ENCODE measurements at regions not wholly inside any gene's neighbourhood (a gene's known extent, or its start where the extent isn't known, plus 50 kb on each side); places are given as distances from the start of the nearest gene placed in this dataset.
A peak's percentile ranks its signal among the peaks of the same experiment; 100 is the strongest.

DNA sequence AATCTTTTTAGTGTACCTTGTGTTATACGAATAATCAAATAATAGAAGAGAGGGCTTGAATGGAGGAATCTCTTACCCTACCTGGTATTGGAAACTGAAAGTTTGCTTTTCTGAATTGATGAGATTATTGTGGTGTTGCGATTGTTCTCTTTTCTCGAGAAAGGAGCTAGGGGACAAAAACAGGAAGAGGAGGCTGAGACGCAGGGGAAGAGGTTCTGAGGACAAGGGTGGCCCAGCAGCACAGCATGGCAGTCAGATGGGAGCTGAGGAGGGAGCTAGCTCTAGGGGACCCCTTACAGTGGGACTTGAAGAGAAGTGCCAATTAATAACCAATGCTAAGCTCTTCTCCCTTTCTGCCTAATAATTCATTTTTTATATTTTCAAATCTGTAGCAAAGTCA is 183.3 kb upstream of the DMAC1 start:
- no peak for DNase-seq

DNA sequence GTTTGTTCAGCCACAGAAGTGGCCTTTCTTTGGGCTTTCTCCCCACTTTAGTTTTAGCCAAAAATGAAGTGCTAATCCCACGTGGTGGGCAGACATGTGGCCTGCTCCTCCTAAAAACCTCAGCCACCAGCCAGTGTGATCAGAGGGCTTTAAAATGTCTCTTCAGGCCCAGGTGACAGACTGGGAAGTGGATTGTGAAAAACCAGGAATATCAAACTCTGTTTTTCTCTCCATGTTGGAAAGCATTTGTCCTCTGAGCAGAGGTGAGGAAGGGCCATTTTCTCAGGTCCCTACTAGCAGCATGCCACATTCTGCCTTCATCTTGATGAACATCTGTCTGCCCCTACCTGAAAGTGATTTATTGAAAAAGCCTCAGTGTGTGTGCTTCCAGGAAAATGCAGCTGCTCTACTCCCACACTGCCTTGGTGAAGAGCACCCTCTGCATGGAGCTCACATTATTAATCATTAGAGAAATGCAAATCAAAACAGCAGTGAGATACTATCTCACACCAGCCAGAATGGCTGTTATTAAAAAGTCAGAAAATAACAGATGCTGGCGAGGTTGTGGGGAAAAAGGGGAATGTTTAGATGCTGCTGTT is 181.2 kb upstream of the DMAC1 start:
- no peak for DNase-seq

DNA sequence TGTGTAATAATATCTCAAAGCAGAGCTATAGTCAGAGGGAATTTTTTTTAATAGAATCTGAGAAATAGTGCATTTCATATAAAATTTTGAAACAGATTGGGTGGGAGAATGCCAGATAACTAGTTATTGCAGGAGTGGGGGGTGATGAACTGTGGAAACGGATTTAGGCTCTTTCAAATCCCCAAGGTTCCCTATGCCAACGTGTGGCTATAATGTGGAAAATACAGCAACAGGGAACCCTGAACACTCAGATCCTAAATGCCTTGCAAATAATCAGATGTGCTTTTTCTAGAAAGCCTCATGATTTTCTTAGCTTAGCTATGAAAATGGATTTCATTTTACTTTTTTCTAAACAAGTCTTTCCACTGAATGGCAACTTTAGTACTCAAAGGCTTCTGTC is 180.5 kb upstream of the DMAC1 start:
- DNase-seq, result no peak

DNA sequence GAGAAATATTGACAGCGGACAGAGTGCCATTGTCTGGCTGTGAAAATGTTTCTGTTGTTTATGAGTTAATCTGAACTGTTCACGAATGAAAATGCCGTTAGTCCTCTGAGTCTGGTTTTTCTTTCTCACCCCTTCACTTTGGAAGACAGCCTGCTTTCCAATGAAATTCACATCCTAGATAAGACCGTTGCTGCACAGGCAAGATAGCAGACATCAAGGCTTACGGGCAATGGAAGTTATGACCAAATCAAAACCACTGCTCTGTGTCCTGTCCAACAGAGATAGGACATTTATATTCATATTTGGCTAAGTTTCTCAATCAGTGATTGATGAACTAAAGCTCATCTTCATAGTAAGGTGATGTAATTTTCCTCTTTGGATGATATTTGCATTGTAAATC is 180.0 kb upstream of the DMAC1 start:
- no peak for DNase-seq

DNA sequence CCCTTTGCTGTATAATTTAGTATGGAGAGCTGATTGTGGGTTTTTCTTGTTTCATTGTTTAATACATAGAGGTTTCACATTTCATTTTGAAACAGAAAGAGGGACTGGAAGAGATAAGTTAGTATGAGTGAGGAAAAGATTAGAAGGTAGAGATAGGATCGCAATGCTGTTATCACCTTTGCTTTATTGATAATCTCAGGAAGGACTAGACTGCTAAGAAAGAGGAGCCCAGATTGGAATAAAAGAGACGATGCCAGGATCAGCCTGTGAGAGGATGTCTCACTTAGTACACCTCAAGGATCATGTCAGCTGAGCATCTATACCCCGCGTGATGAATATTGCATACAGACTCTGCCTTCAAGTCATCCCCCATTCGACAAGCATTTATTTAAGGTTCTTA is 178.0 kb upstream of the DMAC1 start:
- no peak for DNase-seq

DNA sequence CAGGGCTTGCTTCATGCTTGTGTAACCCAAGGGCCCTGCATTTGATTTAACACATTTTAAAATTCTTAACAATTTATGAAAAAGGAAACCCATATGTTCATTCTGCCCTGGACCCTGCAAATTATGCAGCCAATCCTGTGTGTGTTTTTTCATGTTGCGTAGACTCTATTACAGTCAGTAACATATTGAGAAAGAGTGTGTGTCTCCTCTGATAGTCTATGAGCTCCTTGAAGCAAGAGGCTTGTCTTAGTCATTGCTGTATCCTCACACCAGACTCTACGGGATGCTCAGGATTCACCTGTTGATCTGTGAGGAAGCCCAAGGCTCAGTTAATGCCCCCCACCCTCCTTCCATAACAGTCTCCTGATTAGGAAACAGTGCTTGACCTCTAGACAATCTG is 177.3 kb upstream of the DMAC1 start:
- no peak for DNase-seq

DNA sequence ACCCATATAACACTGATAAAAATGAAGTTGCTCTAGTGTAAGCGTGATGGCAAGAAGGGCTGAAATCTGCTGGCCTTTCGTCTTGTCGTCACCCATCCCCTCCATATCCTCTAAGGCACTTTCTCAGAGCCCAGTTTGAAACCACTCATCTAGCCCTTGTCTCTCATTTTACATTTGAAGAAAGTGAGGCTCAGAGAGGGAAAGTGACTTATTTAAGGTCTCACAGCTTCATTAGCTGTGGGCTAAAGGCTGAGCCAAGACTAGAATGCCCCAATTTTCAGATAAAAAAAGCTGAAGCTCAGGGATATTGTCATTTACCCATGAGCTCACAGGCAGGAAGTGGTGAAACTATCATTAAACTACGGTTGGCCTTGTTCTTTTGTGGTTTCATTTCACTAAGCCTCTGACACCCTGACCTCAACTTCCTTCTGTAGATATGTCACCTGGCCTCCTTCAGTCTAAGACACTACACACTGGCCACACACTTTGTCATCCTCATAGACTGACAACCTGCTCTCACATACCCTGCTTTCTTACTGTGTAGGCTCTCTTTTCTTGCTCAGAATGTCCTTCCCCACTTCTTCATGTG is 176.7 kb upstream of the DMAC1 start:
- DNase-seq, result no peak

DNA sequence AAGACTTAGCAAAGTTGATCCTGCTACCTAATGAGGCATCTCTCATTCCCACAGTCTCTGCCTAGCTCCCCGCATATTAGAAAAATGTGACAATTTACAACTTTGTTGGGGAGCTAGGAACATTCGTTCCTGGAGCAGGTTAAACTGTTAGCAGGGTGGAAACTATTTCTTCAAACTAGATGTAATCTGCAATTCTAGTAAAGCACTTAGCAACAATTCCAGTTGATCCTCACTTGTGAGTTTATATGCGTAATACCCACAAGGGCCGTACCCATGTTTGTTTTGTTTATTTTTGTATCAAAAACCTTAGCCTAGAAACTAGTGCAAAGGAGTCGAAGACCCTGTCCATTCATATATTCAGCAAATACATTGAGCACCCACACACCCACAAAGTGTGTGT is 175.8 kb upstream of the DMAC1 start:
- no peak for DNase-seq

DNA sequence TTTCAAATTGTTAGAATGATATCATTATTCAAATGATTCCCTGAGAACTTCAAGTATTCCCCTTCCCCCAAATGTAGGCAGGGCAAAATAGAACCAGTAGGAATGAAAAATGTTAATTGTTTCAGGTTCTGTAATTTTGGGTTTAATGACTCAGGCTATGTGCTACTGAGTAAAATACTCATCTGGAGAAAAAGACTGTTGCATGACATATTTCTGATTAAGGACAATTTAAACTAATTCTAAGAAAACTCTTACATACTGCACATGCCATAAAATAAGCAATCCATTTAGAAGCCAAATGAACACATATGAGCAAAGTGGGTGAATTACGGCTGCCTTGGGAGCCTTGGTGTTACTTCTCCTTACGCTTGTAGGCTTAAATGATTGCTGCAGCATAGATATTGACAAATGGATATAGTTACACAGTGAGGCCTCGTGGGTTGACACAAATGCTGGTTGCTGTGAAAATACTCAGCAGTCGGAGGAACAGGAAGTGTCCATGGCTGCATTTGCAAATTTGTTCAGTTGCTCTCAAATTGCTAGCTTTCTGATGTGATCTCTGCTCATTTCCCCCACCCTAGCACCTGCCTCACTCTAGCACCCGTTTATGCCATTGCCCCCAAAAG is 174.9 kb upstream of the DMAC1 start:
- peak; percentile 28 for DNase-seq

DNA sequence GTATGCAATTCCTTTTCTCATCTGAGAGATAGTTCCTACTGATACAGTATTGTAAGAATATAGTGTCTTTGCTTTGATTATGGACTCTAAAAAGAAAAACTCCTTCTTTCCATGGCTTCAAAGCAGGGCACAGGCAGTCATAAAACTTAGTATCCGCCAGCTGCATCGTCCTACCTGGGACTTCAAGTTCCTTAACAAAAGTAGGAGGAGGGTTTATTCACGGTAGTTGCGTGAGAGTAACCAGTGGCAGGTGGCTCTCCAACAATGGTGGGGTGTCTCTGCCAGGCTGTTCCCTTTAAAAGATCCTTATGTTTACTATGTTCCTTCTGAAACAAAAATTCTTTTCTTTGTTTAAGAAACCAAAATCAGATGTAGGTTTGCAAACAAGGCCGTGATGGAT is 173.5 kb upstream of the DMAC1 start:
- no peak for DNase-seq

DNA sequence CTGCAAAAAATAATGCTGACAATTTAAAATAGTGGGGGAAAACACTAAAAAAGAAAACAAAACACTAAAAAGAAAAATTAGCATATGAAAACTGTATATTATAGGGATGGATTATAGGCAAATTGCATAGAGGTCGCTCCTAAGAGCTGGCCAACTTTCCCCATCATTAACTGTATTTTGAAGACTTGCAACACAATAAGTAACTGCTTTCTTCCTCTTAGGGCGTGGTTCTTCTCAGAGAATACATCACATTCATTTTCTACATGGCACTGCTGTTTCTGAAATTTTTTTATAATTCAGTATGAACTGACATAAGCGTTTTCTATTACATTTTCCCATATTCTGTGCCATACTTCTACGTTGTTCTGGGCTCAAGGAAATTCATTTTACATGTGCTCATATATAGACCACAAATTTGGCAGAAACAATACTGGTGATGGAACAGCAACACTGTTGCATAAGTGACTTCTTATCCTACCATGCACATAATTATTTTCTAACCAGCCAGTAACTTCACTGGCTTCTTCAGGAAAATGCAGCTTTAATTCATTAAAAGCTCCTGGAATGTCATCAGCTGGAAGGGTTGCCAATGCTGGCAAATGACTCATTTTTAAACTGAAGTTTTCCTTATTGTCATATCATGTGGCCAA is 171.2 kb upstream of the DMAC1 start:
- no peak for DNase-seq

DNA sequence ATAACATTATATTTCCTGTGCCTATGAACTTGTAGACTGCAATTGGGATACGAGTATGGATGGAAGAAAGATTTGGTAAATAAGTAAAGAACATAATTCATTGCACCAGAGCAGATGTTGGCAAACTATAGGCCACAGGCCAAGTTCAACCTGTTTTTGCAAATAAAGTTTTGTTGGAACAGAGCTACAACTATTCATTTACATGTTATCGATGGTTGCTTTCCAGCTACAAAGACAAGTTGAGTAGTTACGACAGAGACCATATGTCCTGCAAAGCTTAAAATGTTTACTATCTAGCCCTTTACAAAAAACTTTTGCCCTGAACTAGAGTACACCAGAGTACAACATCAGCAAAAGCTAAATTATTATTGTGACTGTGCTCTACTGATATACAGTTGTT is 169.1 kb upstream of the DMAC1 start:
- no peak for DNase-seq

DNA sequence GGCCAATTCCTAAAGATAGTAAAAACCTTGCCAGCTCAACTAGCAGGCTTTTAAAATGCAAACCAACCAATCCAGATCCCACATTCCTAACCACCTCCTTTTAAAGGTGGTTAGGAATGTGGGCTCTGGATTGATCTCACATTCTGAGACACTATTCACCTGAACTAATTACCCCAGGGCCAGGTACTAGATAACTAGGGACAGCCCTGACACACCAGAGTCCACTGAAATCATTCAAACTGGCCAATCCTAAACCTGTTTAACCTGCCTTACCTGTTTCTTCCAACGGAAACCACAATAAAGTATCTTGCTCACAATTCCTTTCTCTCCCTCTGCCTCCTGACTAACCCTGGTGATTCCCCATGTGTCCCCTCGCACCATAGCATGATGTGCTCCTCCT is 168.3 kb upstream of the DMAC1 start:
- DNase-seq, result no peak

DNA sequence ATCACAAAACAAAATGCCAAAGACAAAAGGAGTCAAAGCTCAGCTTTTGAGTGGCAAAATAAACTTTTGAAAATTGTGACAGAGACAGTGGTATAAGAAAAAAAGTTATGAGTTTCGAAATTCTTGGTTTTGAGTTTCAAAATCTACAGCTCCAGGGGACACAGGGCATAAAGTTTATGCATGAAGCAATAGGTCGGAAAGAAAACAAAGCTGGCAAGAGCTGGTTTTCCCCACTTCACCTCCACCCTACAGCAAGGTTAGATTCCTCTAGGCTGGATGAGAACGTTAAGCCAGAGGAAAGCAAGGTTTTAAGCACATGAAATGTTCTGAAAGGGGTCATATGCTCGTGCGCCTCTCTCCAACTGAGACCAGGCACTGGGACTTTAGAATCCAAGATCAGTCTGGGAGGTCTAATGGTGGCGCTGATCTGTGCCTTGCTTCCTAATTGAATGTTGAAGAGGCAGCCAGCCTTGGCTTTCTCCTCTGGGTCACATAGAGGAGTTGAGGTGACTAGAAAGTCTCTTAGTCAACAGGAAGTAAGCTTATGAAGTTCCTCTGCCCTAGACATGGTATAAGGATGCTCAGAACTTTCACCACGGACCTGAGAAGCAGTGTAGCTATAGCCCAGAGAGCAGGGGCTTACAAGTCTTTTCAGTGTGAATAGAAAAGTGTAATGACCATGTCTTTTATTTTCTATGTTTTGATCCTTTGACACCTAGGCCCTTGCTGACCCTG is 167.7 kb upstream of the DMAC1 start:
- DNase-seq, result no peak

DNA sequence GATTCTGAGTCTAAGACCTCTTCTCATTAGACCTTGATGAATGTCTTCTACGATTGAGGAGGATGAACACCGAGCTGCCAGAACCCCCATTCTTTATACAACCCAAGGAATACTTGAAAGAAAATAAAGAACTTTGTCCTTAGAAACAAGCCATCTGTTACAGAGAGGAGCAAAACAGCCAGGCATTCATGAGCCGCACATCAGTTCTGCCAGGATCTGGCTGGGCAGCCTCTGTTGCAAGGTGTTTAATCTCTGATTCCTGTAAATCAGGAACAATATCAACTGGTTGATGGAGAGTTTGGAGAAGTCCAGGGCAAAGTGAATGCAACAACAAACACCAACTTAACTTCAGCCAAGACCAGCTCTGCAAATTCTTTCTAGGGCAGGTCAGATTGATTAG is 165.5 kb upstream of the DMAC1 start:
- DNase-seq, result no peak

DNA sequence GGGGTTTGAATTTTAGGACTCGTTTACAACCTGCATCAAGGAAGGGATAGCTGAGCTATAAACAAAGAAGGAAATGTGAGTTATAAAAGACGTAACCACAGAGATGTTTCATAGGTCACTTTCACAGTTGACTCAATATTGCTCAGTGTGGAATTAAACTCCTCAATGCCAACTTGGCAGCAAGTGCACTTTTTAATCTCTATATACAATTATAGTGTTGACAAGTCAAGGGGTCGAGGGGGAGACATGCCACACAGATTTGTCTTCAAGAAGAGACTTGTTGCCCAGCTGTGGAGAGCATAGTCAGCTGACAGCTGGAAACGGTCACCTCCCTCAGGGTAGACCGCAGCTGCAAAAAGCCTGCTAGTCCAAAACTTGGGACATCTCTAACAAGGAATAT is 163.4 kb upstream of the DMAC1 start:
- DNase-seq, result no peak

DNA sequence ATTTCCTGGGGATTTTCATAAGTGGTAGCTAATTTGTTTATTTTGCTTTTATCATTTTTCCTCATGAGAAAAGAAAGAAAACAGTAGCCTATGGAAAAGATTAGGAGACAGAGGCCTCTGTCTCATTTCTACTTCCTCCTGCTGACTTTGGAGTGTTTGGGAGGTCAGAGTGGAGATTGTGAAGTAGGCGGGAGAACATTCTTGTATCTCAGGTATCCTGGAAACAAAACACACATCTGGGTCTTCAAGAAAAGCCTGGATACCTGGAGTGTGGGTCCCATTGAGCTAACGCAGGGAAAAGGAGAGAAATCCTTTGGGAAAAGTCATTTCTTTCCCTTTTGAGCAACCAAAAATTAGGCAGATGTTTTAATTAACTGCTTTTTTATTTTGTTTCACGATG is 161.5 kb upstream of the DMAC1 start:
- no peak for DNase-seq

DNA sequence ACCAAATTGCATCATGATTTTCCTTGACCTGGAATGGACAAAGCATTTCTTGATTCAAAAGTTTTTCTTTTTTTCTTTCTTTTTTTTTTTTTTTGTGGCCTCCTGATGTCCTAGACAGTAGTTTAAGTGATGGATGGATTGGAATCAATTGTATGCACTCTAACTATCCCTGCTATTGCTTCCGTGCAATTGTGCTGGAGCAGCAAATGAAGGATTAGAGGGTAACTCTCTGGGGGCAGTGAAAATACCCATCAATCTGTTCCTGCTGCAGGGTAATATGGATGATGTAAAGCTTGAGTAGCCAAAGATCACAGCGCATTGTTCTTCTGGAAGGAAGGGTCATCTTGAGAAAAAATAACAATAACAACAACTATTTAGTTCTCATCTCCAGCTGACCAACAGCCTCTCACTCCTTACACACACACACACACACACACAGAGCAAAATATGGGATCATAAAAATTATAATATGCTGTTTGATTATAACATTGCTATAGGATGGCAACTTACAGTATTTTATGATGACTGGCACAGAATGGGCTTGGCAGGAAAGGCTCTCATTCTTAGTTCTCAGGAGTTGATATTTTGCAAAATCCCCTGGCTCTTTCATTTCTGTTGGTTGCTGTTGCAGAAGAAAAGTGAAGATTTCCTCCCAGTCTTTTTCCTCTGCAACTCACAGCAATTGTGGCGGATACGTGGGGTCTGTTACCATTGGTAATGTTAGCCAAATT is 160.9 kb upstream of the DMAC1 start:
- DNase-seq, result no peak

DNA sequence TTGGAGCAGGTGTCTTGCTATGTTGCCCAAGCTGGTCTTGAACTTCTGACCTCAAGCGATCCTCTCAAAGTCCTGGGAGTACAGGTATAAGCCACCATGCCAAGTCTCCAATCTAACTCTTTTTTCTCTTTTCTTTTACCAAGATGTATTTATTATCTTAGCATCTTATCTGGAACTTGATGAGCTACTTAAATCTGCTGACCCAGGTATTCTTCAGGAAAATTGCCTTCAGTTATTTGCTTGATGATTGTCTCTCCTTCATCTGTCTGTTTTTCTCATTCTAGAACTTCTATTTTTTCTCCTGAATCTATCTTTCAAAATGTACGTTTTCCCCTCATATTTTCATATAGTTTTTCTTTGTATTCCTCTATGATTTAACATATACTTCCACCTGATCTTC is 158.2 kb upstream of the DMAC1 start:
- DNase-seq, result no peak

DNA sequence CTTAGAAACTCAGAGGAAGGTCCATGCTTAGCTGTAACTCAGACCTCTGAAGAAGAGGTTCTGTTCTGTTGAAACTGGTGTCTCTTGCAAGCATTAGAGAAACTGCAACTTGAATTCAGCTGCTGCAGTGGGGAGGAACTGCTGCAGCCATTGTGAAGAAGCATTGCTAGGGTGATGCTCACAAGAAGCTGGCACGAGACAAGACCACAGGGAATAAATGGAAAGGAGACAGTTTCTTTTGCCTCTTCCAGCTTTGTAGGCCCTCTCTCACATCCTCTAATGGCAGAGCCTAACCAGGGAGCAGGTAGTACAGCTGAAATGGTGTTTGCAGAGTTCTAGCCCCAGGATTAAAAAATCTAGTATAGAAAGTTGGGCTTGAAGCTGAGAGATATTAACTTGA is 148.0 kb upstream of the DMAC1 start:
- DNase-seq, result no peak

DNA sequence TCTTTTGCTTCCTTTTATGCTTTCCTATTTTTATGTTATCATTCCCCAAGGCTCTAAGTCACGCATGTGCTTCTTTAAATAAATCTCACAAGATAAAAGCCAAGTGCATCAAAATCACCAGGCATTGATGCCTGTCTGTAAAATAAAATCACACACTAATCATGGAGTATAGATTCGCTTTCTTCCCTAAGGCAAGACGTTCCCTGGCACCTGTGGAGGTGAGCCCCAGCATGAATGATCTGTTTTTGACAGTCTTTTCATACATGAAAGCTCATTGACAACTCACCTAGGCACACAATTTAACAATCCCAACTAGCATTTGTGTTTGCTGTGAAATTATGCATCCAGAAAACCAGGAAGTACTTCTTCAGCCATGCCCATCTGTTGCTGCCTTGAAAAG is 146.9 kb upstream of the DMAC1 start:
- no peak for DNase-seq

DNA sequence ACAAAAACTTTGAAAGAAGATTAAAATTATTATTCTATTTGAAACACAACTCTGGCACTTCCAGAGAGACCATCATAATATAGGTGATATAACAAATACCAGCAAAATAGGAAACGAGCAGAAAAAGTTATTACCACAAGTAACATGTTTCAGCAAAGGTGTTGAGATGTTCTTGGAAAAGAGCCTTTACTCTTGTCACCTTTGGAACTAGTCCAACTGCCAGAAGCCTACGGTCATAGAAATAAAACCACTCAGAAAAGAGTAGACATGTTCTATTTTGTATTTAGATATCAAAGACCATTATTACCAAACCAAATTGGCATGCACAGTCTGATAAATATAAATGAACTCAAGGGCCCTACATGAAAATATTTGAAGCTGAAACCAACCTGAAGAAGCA is 145.0 kb upstream of the DMAC1 start:
- no peak for DNase-seq

Measured in eye (tissue), 1 donor.